ENCODE measurements at regions not wholly inside any gene's neighbourhood (a gene's known extent, or its start where the extent isn't known, plus 50 kb on each side); places are given as distances from the start of the nearest gene placed in this dataset.

- Histone ChIP-seq H3K23ac (ENCODE audit: insufficient read length) (no peak overlapping the region), H2AFZ (ENCODE audit: low read length) (no peak overlapping the region), H2BK12ac (ENCODE audit: low read depth, low read length) (no peak overlapping the region), H4K91ac (replicated peaks; ENCODE audit: insufficient read length, low read length) (no peak overlapping the region), H3K18ac (ENCODE audit: extremely low read depth, low read length) (no peak overlapping the region), H3K23me2 (ENCODE audit: low read depth, low read length) (no peaks in the 10 kb centered on the region), H3K4ac (replicated peaks; ENCODE audit: insufficient read length, low read depth, low read length) (no peak overlapping the region), H3K4me3 (ENCODE audit: extremely low read depth in 1 of 4, insufficient read depth in 2 of 4, low read depth in 3 of 4, low read length in 4 of 4) (no peak overlapping the region), H3K14ac (ENCODE audit: insufficient read length) (no peak overlapping the region), H4K8ac (ENCODE audit: extremely low read depth, insufficient read depth, low read length) (no peak overlapping the region), H3K79me1 (ENCODE audit: low read depth, low read length) (no peaks in the 10 kb centered on the region), H3K36me3 (ENCODE audit: control insufficient read depth in 2 of 4, insufficient read depth in 4 of 4, low read length in 3 of 4) (no peaks in the 10 kb centered on the region), H3K27me3 (replicated peaks in 1 of 4; ENCODE audit: control insufficient read depth in 3 of 4, extremely low read depth in 1 of 4, insufficient read depth in 3 of 4, low read length in 3 of 4) (no peaks in the 10 kb centered on the region), H3K4me2 (ENCODE audit: insufficient read depth in 1 of 2, low read depth in 2 of 2, low read length in 2 of 2) (no peak overlapping the region), H4K20me1 (replicated peaks in 1 of 2; ENCODE audit: control insufficient read depth in 1 of 2, insufficient read depth in 2 of 2, low read length in 2 of 2) (no peaks in the 10 kb centered on the region), H2BK15ac (ENCODE audit: low read length) (no peak overlapping the region), H3K79me2 (ENCODE audit: control insufficient read depth in 1 of 2, insufficient read depth in 2 of 2, low read length in 2 of 2) (no peaks in the 10 kb centered on the region), H2BK5ac (ENCODE audit: low read depth, low read length) (no peak overlapping the region), H3K56ac (replicated peaks; ENCODE audit: insufficient read length, low read depth, low read length) (no peak overlapping the region), H3K4me1 (replicated peaks in 1 of 4; ENCODE audit: control insufficient read depth in 3 of 4, insufficient read depth in 4 of 4, low read length in 3 of 4) (no peaks in the 10 kb centered on the region), H2AK5ac (ENCODE audit: low read depth, low read length) (no peak overlapping the region), H3K27ac (ENCODE audit: low read depth, low read length) (no peak overlapping the region), H4K5ac (ENCODE audit: insufficient read length, low read depth, low read length) (no peak overlapping the region), H3K9ac (replicated peaks in 1 of 4; ENCODE audit: extremely low read depth in 1 of 4, low read depth in 3 of 4, low read length in 3 of 4) (no peak overlapping the region), H2BK120ac (replicated peaks; ENCODE audit: low read depth, low read length) (no peak overlapping the region), H3K9me3 (ENCODE audit: insufficient read depth in 2 of 2, low read depth in 1 of 2, low read length in 1 of 2) (no peaks in the 10 kb centered on the region), H2BK20ac (ENCODE audit: low read length) (no peak overlapping the region)
- FAIRE-seq (no peak), DNase-seq (ENCODE audit: low read depth in 1 of 2, low spot score in 2 of 2) (no peak)
- TF ChIP-seq RAD21 (IDR thresholded peaks at IDR 0.05 in 1 of 2, conservative IDR thresholded peaks at IDR 0.05 in 1 of 2; ENCODE audit: low read depth in 2 of 2, low read length in 2 of 2) (no peak), RFX5 (IDR thresholded peaks at IDR 0.05; ENCODE audit: borderline replicate concordance, low read depth, low read length) (no peak), PHF8 (conservative IDR thresholded peaks at IDR 0.05; ENCODE audit: low read depth, low read length) (no peak), SRF (IDR thresholded peaks at IDR 0.05; ENCODE audit: low read depth, low read length) (no peak), CHD1 (IDR thresholded peaks at IDR 0.05; ENCODE audit: low read depth, low read length) (no peak), RNF2 (IDR thresholded peaks at IDR 0.05; ENCODE audit: borderline replicate concordance, low read depth, low read length, missing control alignments, poor library complexity, severe bottlenecking) (no peak), SP2 (IDR thresholded peaks at IDR 0.05; ENCODE audit: low read length) (no peak)
- POLR2A ChIA-PET (ENCODE audit: partially characterized antibody): no interaction called here
- CTCF ChIA-PET (ENCODE audit: partially characterized antibody): no interaction called here
Observed at GRCh38 chr12:61397668-61398067, 862.5 kb upstream of the USP15 start.
